ENCODE measurements at regions not wholly inside any gene's neighbourhood (a gene's known extent, or its start where the extent isn't known, plus 50 kb on each side); places are given as distances from the start of the nearest gene placed in this dataset.

DNA sequence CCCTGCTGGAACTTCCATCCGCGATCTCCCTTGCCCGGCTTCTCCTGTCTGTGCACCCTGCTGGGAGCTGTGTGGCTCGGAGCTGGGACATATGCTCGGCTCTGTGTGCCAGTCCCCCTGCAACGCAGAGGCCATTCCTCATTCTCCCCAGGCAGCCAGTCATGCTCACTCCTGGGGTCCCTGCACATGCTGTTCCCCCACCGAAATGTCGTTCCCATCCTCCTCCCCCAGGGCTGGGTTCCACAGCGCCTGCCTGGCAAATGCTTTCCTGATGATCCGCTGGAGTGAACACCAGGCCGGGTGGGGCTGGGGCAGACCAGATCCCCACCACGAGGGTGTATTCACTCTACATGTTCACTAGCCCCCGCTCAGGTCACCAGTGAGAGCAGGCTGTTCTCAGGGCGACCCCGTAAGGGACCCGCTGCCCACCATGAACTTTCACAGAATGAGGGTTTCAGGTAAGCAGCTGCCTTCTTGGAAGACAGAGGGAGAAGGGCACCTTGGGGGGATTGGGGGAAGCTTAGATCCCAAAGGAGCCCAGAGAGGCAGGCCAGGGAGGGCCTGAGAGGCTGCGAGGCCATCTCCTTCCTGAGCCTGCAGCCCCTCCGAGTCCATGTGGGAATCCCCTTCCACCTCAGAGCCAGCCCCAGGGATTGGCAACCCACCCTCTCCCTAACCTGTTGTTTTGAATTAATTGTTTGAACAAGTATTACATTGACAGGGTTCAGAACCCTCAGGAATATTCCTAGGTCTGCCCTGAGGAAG, 88.7 kb upstream of the IQSEC1 start:
- ChIA-PET CTCF (no interaction called here), POLR2A (ENCODE audit: unreplicated experiment) (no interaction called here)
- no peaks in the 10 kb centered on the region for H4K20me1 ChIP-seq (ENCODE audit: insufficient read depth, low read length)
- DNase-seq (no peak), ATAC-seq (ENCODE audit: low read depth) (no peak)
- no peak overlapping the region for H2AK9ac ChIP-seq (replicated peaks; ENCODE audit: low read depth, low read length, poor library complexity)
- no peak overlapping the region for H2BK20ac ChIP-seq (ENCODE audit: low read depth, low read length)
- H3K27ac ChIP-seq (ENCODE audit: insufficient read depth, low read length): no peak overlapping the region
- no peak overlapping the region for H3K4ac ChIP-seq (ENCODE audit: low read depth, low read length)
- no peak overlapping the region for H3K14ac ChIP-seq (replicated peaks; ENCODE audit: low read depth, low read length)
- no peak overlapping the region for H3K56ac ChIP-seq (ENCODE audit: extremely low read depth, insufficient read depth, low read length)
- no peak overlapping the region for H2AK5ac ChIP-seq (ENCODE audit: low read depth, low read length)
- BruUV-seq (replicated peaks): no TSS peak
- no peak overlapping the region for H2BK120ac ChIP-seq (ENCODE audit: low read depth, low read length)
- dilution Hi-C loops (cut with HindIII; ENCODE audit: low sequenced_read_pairs, unreplicated experiment): no loop called here
- H3K79me1 ChIP-seq (ENCODE audit: low read depth in 1 of 2, low read length in 2 of 2): no peaks in the 10 kb centered on the region
- H2BK5ac ChIP-seq (ENCODE audit: low read depth, low read length, poor library complexity, severe bottlenecking): no peak overlapping the region
- H3K23ac ChIP-seq (ENCODE audit: low read depth, low read length): no peak overlapping the region
- no peak overlapping the region for H3K9ac ChIP-seq (ENCODE audit: low read depth, low read length)
- peaks cover 3% of the 10 kb centered on the region for H3K27me3 ChIP-seq (ENCODE audit: control insufficient read depth, insufficient read depth, low read length)
- H2BK15ac ChIP-seq (ENCODE audit: low read depth, low read length): no peak overlapping the region
- no peak overlapping the region for H4K8ac ChIP-seq (ENCODE audit: low read depth in 2 of 2, low read length in 2 of 2)
- intact Hi-C loops (cut with micrococcal nuclease): no loop called here
- H3K36me3 ChIP-seq (ENCODE audit: control insufficient read depth, insufficient read depth, low read length): no peaks in the 10 kb centered on the region
- H2AFZ ChIP-seq (replicated peaks; ENCODE audit: low read length, poor library complexity): no peak overlapping the region
- H3K18ac ChIP-seq (ENCODE audit: low read depth, low read length): no peak overlapping the region
- no peaks in the 10 kb centered on the region for H3K4me1 ChIP-seq (ENCODE audit: control insufficient read depth, insufficient read depth, low read length)
- in situ Hi-C loops (cut with MboI; ENCODE audit: low sequenced_read_pairs): no loop called here
- no peak for TF ChIP-seq CEBPB (IDR thresholded peaks at IDR 0.05; ENCODE audit: low read depth, low read length)
- no peak for TF ChIP-seq SMC3 (IDR thresholded peaks at IDR 0.05; ENCODE audit: low read depth, low read length)
- TF ChIP-seq, protein P1, sequence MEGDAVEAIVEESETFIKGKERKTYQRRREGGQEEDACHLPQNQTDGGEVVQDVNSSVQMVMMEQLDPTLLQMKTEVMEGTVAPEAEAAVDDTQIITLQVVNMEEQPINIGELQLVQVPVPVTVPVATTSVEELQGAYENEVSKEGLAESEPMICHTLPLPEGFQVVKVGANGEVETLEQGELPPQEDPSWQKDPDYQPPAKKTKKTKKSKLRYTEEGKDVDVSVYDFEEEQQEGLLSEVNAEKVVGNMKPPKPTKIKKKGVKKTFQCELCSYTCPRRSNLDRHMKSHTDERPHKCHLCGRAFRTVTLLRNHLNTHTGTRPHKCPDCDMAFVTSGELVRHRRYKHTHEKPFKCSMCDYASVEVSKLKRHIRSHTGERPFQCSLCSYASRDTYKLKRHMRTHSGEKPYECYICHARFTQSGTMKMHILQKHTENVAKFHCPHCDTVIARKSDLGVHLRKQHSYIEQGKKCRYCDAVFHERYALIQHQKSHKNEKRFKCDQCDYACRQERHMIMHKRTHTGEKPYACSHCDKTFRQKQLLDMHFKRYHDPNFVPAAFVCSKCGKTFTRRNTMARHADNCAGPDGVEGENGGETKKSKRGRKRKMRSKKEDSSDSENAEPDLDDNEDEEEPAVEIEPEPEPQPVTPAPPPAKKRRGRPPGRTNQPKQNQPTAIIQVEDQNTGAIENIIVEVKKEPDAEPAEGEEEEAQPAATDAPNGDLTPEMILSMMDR (conservative IDR thresholded peaks at IDR 0.05; ENCODE audit: low read depth, low read length): no peak
- TF ChIP-seq MAZ (IDR thresholded peaks at IDR 0.05; ENCODE audit: borderline replicate concordance, low read depth, low read length): no peak
- no peak for TF ChIP-seq FOS (IDR thresholded peaks at IDR 0.05; ENCODE audit: low read depth, low read length)
- TF ChIP-seq CHD1 (IDR thresholded peaks at IDR 0.05; ENCODE audit: low read depth, low read length): no peak
- TF ChIP-seq, protein P2, sequence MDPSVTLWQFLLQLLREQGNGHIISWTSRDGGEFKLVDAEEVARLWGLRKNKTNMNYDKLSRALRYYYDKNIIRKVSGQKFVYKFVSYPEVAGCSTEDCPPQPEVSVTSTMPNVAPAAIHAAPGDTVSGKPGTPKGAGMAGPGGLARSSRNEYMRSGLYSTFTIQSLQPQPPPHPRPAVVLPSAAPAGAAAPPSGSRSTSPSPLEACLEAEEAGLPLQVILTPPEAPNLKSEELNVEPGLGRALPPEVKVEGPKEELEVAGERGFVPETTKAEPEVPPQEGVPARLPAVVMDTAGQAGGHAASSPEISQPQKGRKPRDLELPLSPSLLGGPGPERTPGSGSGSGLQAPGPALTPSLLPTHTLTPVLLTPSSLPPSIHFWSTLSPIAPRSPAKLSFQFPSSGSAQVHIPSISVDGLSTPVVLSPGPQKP (IDR thresholded peaks at IDR 0.05; ENCODE audit: borderline replicate concordance, low read depth, low read length): no peak
- no peaks in the 10 kb centered on the region for H3K9me1 ChIP-seq (ENCODE audit: insufficient read depth, low read length)
- H3K9me3 ChIP-seq (ENCODE audit: control insufficient read depth, insufficient read depth, low read length): no peaks in the 10 kb centered on the region
- no peak overlapping the region for H3K4me2 ChIP-seq (ENCODE audit: low read depth, low read length)
- no peak overlapping the region for H4K91ac ChIP-seq (ENCODE audit: insufficient read depth, low read depth, low read length)
- no peak overlapping the region for H4K5ac ChIP-seq (ENCODE audit: low read depth, low read length)
- WGBS, 2 experiments (ENCODE audit: extremely low coverage in 2 of 2, insufficient read length in 1 of 2): 63% methylated on average over 5 of the region's 18 CpGs; no CpG with 5 or more reads in 1 of the 2 experiments
- H3K4me3 ChIP-seq (ENCODE audit: insufficient read depth, low read depth, low read length): no peak overlapping the region
